Upper lobe of right lung (tissue), 1 donor: ENCODE measurements at regions not wholly inside any gene's neighbourhood (a gene's known extent, or its start where the extent isn't known, plus 50 kb on each side); places are given as distances from the start of the nearest gene placed in this dataset.
A peak's percentile ranks its signal among the peaks of the same experiment; 100 is the strongest.

Source experiments
- ATAC-seq: fragments of 200-7000 bp; cut with Tn5 transposase; one replicate; pipeline ENCODE4 v1.9.1; 2020; ENCODE audit warnings: mild to moderate bottlenecking, moderate library complexity
- DNase-seq: peaks from one replicate; pipeline ENCODE4 v3.0.0-alpha.2; 2020
- H3K27ac ChIP-seq: fragments of 200-600 bp; one replicate; pipeline ENCODE4 v1.8.0; 2022
- H3K27me3 ChIP-seq: fragments of 200-600 bp; one replicate; pipeline ENCODE4 v1.8.0; 2022; ENCODE audit warnings: mild to moderate bottlenecking
- H3K36me3 ChIP-seq: fragments of 200-600 bp; one replicate; pipeline ENCODE4 v1.8.0; 2022
- H3K4me1 ChIP-seq: fragments of 200-600 bp; one replicate; pipeline ENCODE4 v1.8.0; 2022
- H3K4me3 ChIP-seq: fragments of 200-600 bp; one replicate; pipeline ENCODE4 v1.8.0; 2022; ENCODE audit warnings: mild to moderate bottlenecking
- H3K9me3 ChIP-seq: fragments of 200-600 bp; one replicate; pipeline ENCODE4 v1.8.0; 2022
- intact Hi-C: fragments of 100-400 bp; cut with DNase I; formaldehyde crosslinking; loops from one replicate; pipeline ENCODE4 v1.11.0; 2022
- TF ChIP-seq, protein P1 (sequence below): fragments of 200-600 bp; IDR thresholded peaks from one replicate; pipeline ENCODE4 v1.8.0; 2022; ENCODE audit warnings: antibody characterized with exemption
- donor health status: DM: no; HTN: yes; CAD: no; lungs with severe emphysema.

DNA sequence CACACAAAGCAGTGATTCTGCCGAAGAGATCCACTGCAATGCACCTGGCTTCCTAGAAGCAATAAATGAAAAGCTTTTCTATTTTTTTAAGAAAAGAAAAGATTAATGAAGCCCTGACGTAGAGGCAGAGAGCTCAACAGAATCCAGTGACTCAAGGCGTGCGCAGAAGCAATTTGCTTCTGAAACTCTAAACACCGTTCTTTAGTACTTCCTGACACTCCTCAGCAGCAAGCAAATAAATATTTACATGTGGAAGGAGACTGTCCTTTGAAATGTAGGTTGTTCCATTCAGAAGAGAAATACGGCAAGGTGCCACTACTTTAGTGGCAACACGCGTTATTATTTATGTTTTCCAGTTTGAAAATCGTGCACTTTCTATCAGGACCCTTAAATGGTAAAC, 126.2 kb upstream of the ZNF516 start:
- ATAC-seq (no peak), DNase-seq (no peak)
- H3K27me3 ChIP-seq: no peaks in the 10 kb centered on the region
- H3K9me3 ChIP-seq: no peaks in the 10 kb centered on the region
- intact Hi-C loops: no loop called here
- peaks cover 28% of the 10 kb centered on the region for H3K4me1 ChIP-seq
- H3K36me3 ChIP-seq: no peaks in the 10 kb centered on the region
- H3K4me3 ChIP-seq: peak overlapping the region; percentile 0
- TF ChIP-seq, protein P1, sequence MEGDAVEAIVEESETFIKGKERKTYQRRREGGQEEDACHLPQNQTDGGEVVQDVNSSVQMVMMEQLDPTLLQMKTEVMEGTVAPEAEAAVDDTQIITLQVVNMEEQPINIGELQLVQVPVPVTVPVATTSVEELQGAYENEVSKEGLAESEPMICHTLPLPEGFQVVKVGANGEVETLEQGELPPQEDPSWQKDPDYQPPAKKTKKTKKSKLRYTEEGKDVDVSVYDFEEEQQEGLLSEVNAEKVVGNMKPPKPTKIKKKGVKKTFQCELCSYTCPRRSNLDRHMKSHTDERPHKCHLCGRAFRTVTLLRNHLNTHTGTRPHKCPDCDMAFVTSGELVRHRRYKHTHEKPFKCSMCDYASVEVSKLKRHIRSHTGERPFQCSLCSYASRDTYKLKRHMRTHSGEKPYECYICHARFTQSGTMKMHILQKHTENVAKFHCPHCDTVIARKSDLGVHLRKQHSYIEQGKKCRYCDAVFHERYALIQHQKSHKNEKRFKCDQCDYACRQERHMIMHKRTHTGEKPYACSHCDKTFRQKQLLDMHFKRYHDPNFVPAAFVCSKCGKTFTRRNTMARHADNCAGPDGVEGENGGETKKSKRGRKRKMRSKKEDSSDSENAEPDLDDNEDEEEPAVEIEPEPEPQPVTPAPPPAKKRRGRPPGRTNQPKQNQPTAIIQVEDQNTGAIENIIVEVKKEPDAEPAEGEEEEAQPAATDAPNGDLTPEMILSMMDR: no peak
- no peak overlapping the region for H3K27ac ChIP-seq

DNA sequence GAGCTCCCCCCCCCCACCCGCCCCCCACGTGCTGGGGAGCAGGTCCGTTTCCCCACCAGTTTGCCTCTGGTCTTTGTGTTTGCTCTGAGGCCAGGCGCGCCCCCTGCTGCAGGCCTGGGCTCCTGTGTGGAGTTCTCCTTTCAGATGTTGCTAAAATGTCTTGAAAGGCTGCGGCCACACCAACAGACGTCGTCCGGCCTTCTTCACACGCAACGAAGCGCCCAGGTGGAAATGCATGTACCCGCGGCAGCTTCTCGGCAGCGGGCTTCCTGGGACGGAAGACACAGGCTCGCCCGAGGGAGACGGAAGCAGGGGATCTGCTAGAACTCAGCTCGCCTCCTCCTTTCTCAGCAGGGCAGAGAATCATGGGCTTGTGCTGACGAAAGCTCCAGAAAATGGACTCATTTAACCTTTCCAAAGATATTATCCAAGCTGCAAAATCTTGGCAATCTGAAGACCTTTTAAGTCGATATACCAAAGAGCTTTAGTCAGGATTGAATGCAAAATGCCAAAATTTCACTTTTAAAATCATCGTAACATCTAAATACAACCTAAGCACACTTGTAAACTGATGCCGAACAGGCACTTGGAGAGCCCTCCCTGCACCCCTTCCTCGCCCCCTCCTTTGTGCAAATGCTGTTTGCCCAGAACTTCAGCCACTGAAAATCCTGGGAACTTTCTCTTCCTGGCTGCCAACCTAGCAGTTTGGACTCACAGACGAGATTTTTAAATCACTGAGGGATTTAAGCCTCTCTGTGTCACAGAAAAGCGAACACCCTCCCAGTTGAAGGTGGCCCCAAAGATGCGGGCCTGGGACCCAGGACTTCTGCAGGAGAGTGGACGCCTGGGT, 125.5 kb upstream of the ZNF516 start:
- H3K4me3 ChIP-seq: peak overlapping the region; percentile 40
- H3K27me3 ChIP-seq: no peaks in the 10 kb centered on the region
- H3K9me3 ChIP-seq: no peaks in the 10 kb centered on the region
- DNase-seq: peak; percentile 84
- H3K27ac ChIP-seq: peak overlapping the region; percentile 25
- ATAC-seq: peak; percentile 81
- H3K36me3 ChIP-seq: no peaks in the 10 kb centered on the region
- peaks cover 28% of the 10 kb centered on the region for H3K4me1 ChIP-seq
- intact Hi-C loops: no loop called here
- TF ChIP-seq, protein P1: peak; percentile 60

DNA sequence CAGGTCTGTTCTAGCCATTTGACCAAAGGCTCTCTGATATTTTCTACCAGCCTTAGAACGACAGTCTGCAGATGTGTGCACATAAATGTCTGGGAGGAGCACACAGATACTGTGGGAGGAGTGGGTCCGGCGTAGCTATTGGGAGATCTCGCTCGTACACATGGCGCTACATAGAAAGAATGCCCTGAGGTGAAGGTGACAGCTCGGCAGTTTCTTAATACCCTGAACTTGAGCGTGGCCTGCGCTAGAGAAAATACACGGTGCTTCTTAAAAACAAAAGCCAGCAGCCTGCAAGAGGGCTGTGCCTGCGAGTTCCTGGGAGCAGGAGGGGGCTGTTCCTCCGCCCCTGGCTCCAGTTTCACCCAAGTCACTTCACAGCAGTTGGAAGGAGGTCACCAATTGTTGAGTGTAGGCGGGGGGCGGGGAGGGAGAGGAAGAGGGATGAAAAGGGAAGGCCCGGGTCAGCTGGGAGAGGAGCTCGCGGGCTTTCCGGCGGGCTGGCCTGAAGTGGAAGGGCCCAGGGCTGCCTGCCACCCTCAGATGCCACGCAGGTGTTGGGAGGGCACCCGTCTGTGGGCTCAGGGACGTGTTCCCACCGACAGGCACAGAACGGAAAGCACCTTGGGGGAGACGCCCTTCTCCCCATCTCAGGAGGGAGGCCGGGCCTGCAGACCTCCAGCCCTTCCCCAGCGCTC, 124.7 kb upstream of the ZNF516 start:
- Histone ChIP-seq H3K27ac (peak overlapping the region; percentile 25), H3K9me3 (no peaks in the 10 kb centered on the region), H3K4me3 (peak overlapping the region; percentile 40), H3K36me3 (no peaks in the 10 kb centered on the region), H3K27me3 (no peaks in the 10 kb centered on the region), H3K4me1 (peaks cover 28% of the 10 kb centered on the region)
- DNase-seq: peak; percentile 84
- TF ChIP-seq, protein P1: no peak
- intact Hi-C loops: no loop called here
- ATAC-seq: peak; percentile 73

DNA sequence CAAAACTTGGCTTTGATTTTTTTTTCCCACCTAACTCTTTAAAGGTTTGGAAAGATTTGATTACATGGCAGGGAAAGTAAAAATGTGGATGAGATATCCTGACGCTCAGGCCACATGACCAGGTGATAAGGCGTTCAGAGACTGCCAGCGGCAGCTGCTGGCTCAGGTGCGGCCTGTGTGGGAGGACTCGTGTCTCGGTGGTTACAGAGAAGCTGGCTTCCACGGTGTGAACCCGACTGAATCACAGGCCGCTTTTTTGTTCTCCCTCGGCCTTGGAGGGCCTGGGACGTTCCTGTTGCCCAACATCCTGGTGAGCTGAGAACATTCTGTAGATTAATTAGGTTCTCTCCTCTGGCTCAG, 124.2 kb upstream of the ZNF516 start:
- Histone ChIP-seq H3K36me3 (no peaks in the 10 kb centered on the region), H3K27ac (peak overlapping the region; percentile 25), H3K9me3 (no peaks in the 10 kb centered on the region), H3K27me3 (no peaks in the 10 kb centered on the region), H3K4me1 (peaks cover 28% of the 10 kb centered on the region), H3K4me3 (peak overlapping the region; percentile 40)
- DNase-seq (peak; percentile 77), ATAC-seq (peak; percentile 67)
- intact Hi-C loops: no loop called here
- TF ChIP-seq, protein P1: no peak

DNA sequence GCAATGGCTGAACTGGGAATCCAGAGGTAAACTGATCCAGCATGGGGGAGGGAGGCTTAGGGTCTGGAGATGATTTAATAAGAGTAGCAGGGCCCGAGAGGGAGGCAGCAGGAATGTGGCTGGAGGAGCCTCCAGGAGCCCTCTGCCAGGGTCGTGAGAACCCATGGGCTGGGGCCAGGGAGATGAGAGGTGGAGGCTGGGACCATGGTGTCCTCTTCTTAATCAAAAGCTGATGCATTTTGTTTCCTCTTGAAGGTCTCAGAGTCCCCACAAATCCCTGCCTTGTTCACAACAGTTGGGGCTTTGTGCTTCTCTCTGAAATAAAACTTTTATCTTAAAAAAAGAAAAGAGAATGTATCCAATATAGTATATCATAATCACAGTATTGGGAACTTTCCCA, 123.7 kb upstream of the ZNF516 start:
- peak overlapping the region; percentile 25 for H3K27ac ChIP-seq
- H3K4me3 ChIP-seq: no peak overlapping the region
- no peak for ATAC-seq
- no peaks in the 10 kb centered on the region for H3K9me3 ChIP-seq
- peaks cover 28% of the 10 kb centered on the region for H3K4me1 ChIP-seq
- TF ChIP-seq, protein P1: no peak
- DNase-seq: no peak
- H3K36me3 ChIP-seq: no peaks in the 10 kb centered on the region
- H3K27me3 ChIP-seq: no peaks in the 10 kb centered on the region
- intact Hi-C loops: no loop called here
